ENCODE measurements at regions not wholly inside any gene's neighbourhood (a gene's known extent, or its start where the extent isn't known, plus 50 kb on each side); places are given as distances from the start of the nearest gene placed in this dataset.

- TF ChIP-seq BCLAF1 (IDR thresholded peaks at IDR 0.05) (no peak), CTCF (CRISPR knock-in tag; IDR thresholded peaks at IDR 0.05) (peak; percentile 15; the same call in 1 of the 2 replicates), HBP1 (CRISPR knock-in tag; IDR thresholded peaks at IDR 0.05; ENCODE audit: low read depth) (no peak), ZNF850 (CRISPR knock-in tag; conservative IDR thresholded peaks at IDR 0.05) (no peak), ZNF251 (CRISPR knock-in tag; IDR thresholded peaks at IDR 0.05) (no peak), ZBTB20 (CRISPR knock-in tag; IDR thresholded peaks at IDR 0.05; ENCODE audit: borderline replicate concordance, low read depth) (peak; percentile 85; the same call in 1 of the 2 replicates), ZBED4 (CRISPR knock-in tag; IDR thresholded peaks at IDR 0.05; ENCODE audit: borderline replicate concordance) (peak; percentile 81), HNF4A (CRISPR knock-in tag; IDR thresholded peaks at IDR 0.05) (peak; percentile 98), CBFB (CRISPR knock-in tag; IDR thresholded peaks at IDR 0.05) (peak; percentile 82), ZNF331 (CRISPR knock-in tag; IDR thresholded peaks at IDR 0.05) (peak; percentile 89; the same call in 1 of the 2 replicates), ZNF781 (CRISPR knock-in tag; IDR thresholded peaks at IDR 0.05; ENCODE audit: borderline replicate concordance, not compliant biosample characterization) (no peak), ZNF749 (CRISPR knock-in tag; IDR thresholded peaks at IDR 0.05; ENCODE audit: borderline replicate concordance) (no peak; the same call in 1 of the 2 replicates), ATAD3A (CRISPR knock-in tag; IDR thresholded peaks at IDR 0.05) (no peak), ATF6 (CRISPR knock-in tag; conservative IDR thresholded peaks at IDR 0.05) (no peak), SALL1 (CRISPR knock-in tag; IDR thresholded peaks at IDR 0.05) (peak; percentile 98), ZNF501 (CRISPR knock-in tag; IDR thresholded peaks at IDR 0.05) (peak; percentile 64)
Measured at GRCh38 chr1:234957330-234958065, 171.1 kb downstream of the TOMM20 start (continued).
